ENCODE measurements at regions not wholly inside any gene's neighbourhood (a gene's known extent, or its start where the extent isn't known, plus 50 kb on each side); places are given as distances from the start of the nearest gene placed in this dataset.

DNA sequence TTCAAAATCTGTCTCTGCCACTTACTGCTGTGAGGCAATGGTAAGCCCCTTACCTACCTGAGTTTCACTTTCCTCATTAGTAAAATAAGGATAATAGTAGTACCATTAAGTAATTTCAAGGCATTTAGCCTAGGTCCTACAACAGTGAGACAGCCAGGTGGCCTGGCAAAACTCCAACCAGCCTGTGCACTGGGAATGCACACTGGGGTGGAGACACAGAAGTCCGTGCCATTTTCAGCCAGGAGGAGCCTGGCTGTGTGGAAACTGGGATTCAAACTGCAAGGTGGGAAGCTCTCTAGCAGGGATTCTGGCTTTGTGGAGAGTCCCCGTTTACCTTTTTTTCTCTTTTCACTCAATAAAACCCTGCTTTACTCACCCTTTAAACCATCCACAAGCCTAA lies 630.4 kb downstream of the PRELID2 start:
- Histone ChIP-seq H2AK5ac (ENCODE audit: low read length) (no peak overlapping the region), H4K8ac (ENCODE audit: low read depth, low read length) (no peak overlapping the region), H2BK12ac (ENCODE audit: low read length) (no peak overlapping the region), H3K4me1 (ENCODE audit: control insufficient read depth in 1 of 2, insufficient read depth in 2 of 2, low read length in 2 of 2) (no peaks in the 10 kb centered on the region), H3K14ac (ENCODE audit: low read length) (no peak overlapping the region), H3K18ac (ENCODE audit: low read length) (no peak overlapping the region), H3K4ac (ENCODE audit: low read depth, low read length) (no peak overlapping the region), H3K36me3 (ENCODE audit: control insufficient read depth in 1 of 2, insufficient read depth in 2 of 2, low read length in 2 of 2) (no peaks in the 10 kb centered on the region), H4K91ac (ENCODE audit: low read depth, low read length) (no peak overlapping the region), H3K23ac (ENCODE audit: low read length) (no peak overlapping the region), H3K27me3 (ENCODE audit: insufficient read depth, low read length) (no peaks in the 10 kb centered on the region), H2BK5ac (ENCODE audit: low read depth, low read length, poor library complexity) (no peak overlapping the region), H3K4me2 (ENCODE audit: low read length) (no peak overlapping the region), H3K9ac (ENCODE audit: low read length) (no peak overlapping the region), H4K12ac (ENCODE audit: low read depth, low read length) (no peak overlapping the region), H3K27ac (ENCODE audit: low read depth, low read length) (no peak overlapping the region), H3K79me2 (ENCODE audit: control insufficient read depth, insufficient read depth, low read length, poor library complexity) (no peaks in the 10 kb centered on the region), H3K79me1 (ENCODE audit: low read length) (no peaks in the 10 kb centered on the region), H2BK120ac (ENCODE audit: insufficient read depth, low read length, poor library complexity) (no peak overlapping the region), H2AFZ (ENCODE audit: insufficient read depth, low read length, poor library complexity) (no peak overlapping the region), H3K9me3 (ENCODE audit: insufficient read depth, low read depth, low read length) (no peaks in the 10 kb centered on the region), H3K4me3 (ENCODE audit: low read depth, low read length) (no peak overlapping the region)
- WGBS (ENCODE audit: extremely low coverage, insufficient coverage, insufficient read length): no CpG with 5 or more reads among the region's 2 CpGs
- no peak for DNase-seq

DNA sequence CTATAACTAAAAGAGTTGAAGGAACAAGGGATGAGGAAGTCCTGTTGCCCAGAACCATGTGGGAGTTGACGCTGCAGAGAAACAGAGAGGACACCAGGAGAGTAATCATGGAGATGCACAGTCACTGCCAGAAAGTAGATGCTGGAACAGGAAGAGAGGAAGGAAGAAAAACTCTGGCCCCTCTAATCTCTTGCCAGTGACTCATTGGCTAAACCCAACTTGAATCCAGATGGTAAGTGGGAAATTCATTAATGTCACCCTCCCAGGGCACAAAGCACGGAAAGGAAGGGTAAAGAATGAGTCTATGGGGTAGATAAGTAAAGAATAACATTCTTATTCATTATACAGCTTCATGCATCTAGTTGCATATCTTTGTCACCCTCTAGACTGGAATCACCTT lies 631.9 kb downstream of the PRELID2 start:
- no peak overlapping the region for H3K4me2 ChIP-seq (ENCODE audit: low read length)
- H3K9ac ChIP-seq (ENCODE audit: low read length): no peak overlapping the region
- no peak overlapping the region for H4K91ac ChIP-seq (ENCODE audit: low read depth, low read length)
- no peak overlapping the region for H4K12ac ChIP-seq (ENCODE audit: low read depth, low read length)
- no peak overlapping the region for H4K8ac ChIP-seq (ENCODE audit: low read depth, low read length)
- H2BK5ac ChIP-seq (ENCODE audit: low read depth, low read length, poor library complexity): no peak overlapping the region
- no peak overlapping the region for H2AFZ ChIP-seq (ENCODE audit: insufficient read depth, low read length, poor library complexity)
- no peak overlapping the region for H3K4ac ChIP-seq (ENCODE audit: low read depth, low read length)
- no peaks in the 10 kb centered on the region for H3K79me1 ChIP-seq (ENCODE audit: low read length)
- H3K4me1 ChIP-seq (ENCODE audit: control insufficient read depth in 1 of 2, insufficient read depth in 2 of 2, low read length in 2 of 2): no peaks in the 10 kb centered on the region
- no peaks in the 10 kb centered on the region for H3K9me3 ChIP-seq (ENCODE audit: insufficient read depth, low read depth, low read length)
- H3K79me2 ChIP-seq (ENCODE audit: control insufficient read depth, insufficient read depth, low read length, poor library complexity): no peaks in the 10 kb centered on the region
- H3K14ac ChIP-seq (ENCODE audit: low read length): no peak overlapping the region
- DNase-seq: no peak
- no peak overlapping the region for H2AK5ac ChIP-seq (ENCODE audit: low read length)
- no peak overlapping the region for H2BK120ac ChIP-seq (ENCODE audit: insufficient read depth, low read length, poor library complexity)
- H2BK12ac ChIP-seq (ENCODE audit: low read length): no peak overlapping the region
- no peak overlapping the region for H3K27ac ChIP-seq (ENCODE audit: low read depth, low read length)
- H3K36me3 ChIP-seq (ENCODE audit: control insufficient read depth in 1 of 2, insufficient read depth in 2 of 2, low read length in 2 of 2): no peaks in the 10 kb centered on the region
- H3K23ac ChIP-seq (ENCODE audit: low read length): no peak overlapping the region
- H3K4me3 ChIP-seq (ENCODE audit: low read depth, low read length): no peak overlapping the region
- no peak overlapping the region for H3K18ac ChIP-seq (ENCODE audit: low read length)
- no CpG with 5 or more reads among the region's 2 CpGs for WGBS (ENCODE audit: extremely low coverage, insufficient coverage, insufficient read length)
- no peaks in the 10 kb centered on the region for H3K27me3 ChIP-seq (ENCODE audit: insufficient read depth, low read length)

DNA sequence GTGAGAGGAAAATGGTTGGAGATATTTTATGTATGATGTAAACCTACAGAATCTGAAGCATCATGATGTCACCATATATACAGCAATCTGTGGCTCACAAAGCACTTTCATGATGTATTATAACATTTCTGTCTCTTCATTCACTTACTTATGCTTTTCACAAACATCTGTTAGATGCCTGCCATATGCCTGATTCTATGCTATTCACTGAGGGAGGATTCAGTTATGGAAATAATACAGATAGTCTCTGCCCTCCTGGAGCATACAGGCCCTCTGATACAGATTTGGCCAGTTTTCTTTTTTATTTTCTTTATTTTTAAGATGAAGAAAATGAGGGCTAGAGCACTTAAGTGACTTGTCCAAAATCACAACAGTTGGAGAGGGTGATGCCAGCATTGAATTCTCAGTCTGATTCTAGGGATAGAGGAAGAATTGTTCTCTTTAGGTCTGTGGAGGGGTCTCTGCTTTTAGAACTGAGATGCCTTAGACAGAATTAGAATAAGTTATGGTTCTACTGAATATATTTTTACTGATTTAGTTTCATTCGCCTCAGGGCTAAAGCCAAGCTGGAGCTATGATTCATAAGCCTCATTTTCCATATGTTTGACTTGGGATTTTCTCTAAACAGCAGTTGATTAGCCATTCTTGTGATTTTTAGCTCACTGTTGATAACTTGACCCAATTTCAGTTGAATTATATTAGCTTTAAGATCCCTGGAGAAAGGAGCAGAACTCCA lies 636.4 kb downstream of the PRELID2 start:
- H3K9ac ChIP-seq (ENCODE audit: low read length): no peak overlapping the region
- no peaks in the 10 kb centered on the region for H3K9me3 ChIP-seq (ENCODE audit: insufficient read depth, low read depth, low read length)
- H2AFZ ChIP-seq (ENCODE audit: insufficient read depth, low read length, poor library complexity): no peak overlapping the region
- H2BK5ac ChIP-seq (ENCODE audit: low read depth, low read length, poor library complexity): no peak overlapping the region
- WGBS (ENCODE audit: extremely low coverage, insufficient coverage, insufficient read length): no CpG with 5 or more reads among the region's 1 CpG
- H3K18ac ChIP-seq (ENCODE audit: low read length): no peak overlapping the region
- no peak overlapping the region for H4K8ac ChIP-seq (ENCODE audit: low read depth, low read length)
- no peaks in the 10 kb centered on the region for H3K27me3 ChIP-seq (ENCODE audit: insufficient read depth, low read length)
- H4K91ac ChIP-seq (ENCODE audit: low read depth, low read length): no peak overlapping the region
- no peak overlapping the region for H4K12ac ChIP-seq (ENCODE audit: low read depth, low read length)
- H2AK5ac ChIP-seq (ENCODE audit: low read length): no peak overlapping the region
- H3K36me3 ChIP-seq (ENCODE audit: control insufficient read depth in 1 of 2, insufficient read depth in 2 of 2, low read length in 2 of 2): no peaks in the 10 kb centered on the region
- H3K79me1 ChIP-seq (ENCODE audit: low read length): no peaks in the 10 kb centered on the region
- H3K14ac ChIP-seq (ENCODE audit: low read length): no peak overlapping the region
- H3K4me1 ChIP-seq (ENCODE audit: control insufficient read depth in 1 of 2, insufficient read depth in 2 of 2, low read length in 2 of 2): no peaks in the 10 kb centered on the region
- H3K4me2 ChIP-seq (ENCODE audit: low read length): no peak overlapping the region
- no peak overlapping the region for H3K4ac ChIP-seq (ENCODE audit: low read depth, low read length)
- H3K4me3 ChIP-seq (ENCODE audit: low read depth, low read length): no peak overlapping the region
- H2BK120ac ChIP-seq (ENCODE audit: insufficient read depth, low read length, poor library complexity): no peak overlapping the region
- no peak overlapping the region for H2BK12ac ChIP-seq (ENCODE audit: low read length)
- no peaks in the 10 kb centered on the region for H3K79me2 ChIP-seq (ENCODE audit: control insufficient read depth, insufficient read depth, low read length, poor library complexity)
- no peak for DNase-seq
- H3K27ac ChIP-seq (ENCODE audit: low read depth, low read length): no peak overlapping the region
- no peak overlapping the region for H3K23ac ChIP-seq (ENCODE audit: low read length)

DNA sequence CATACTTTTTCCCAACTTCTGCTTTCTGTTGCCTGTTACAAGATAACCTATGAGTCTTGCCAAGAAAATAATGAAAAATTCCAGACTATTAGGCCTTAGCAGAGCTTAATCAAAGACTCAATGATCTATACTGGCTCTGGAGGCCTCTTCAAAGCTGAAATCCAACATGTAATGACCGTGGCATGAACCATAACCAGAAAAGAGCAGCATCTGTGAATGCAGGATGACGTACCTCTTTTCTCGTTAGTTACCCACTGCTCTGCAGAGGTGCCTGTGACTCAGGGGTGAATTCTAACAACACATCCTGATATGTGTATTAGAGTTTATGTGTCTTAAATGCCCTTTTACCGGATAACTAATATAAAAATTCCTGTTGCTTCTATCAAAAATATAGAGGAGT lies 645.4 kb downstream of the PRELID2 start:
- no CpG with 5 or more reads among the region's 4 CpGs for WGBS (ENCODE audit: extremely low coverage, insufficient coverage, insufficient read length)
- H2AFZ ChIP-seq (ENCODE audit: insufficient read depth, low read length, poor library complexity): no peak overlapping the region
- no peak overlapping the region for H2BK5ac ChIP-seq (ENCODE audit: low read depth, low read length, poor library complexity)
- no peak overlapping the region for H3K23ac ChIP-seq (ENCODE audit: low read length)
- no peaks in the 10 kb centered on the region for H3K79me1 ChIP-seq (ENCODE audit: low read length)
- H3K27me3 ChIP-seq (ENCODE audit: insufficient read depth, low read length): no peaks in the 10 kb centered on the region
- H3K18ac ChIP-seq (ENCODE audit: low read length): no peak overlapping the region
- H4K8ac ChIP-seq (ENCODE audit: low read depth, low read length): no peak overlapping the region
- H2BK120ac ChIP-seq (ENCODE audit: insufficient read depth, low read length, poor library complexity): no peak overlapping the region
- H3K4ac ChIP-seq (ENCODE audit: low read depth, low read length): no peak overlapping the region
- no peak for DNase-seq
- H3K27ac ChIP-seq (ENCODE audit: low read depth, low read length): no peak overlapping the region
- no peak overlapping the region for H3K4me3 ChIP-seq (ENCODE audit: low read depth, low read length)
- no peak overlapping the region for H4K12ac ChIP-seq (ENCODE audit: low read depth, low read length)
- no peak overlapping the region for H3K14ac ChIP-seq (ENCODE audit: low read length)
- no peak overlapping the region for H2BK12ac ChIP-seq (ENCODE audit: low read length)
- no peaks in the 10 kb centered on the region for H3K36me3 ChIP-seq (ENCODE audit: control insufficient read depth in 1 of 2, insufficient read depth in 2 of 2, low read length in 2 of 2)
- H3K9ac ChIP-seq (ENCODE audit: low read length): no peak overlapping the region
- no peaks in the 10 kb centered on the region for H3K9me3 ChIP-seq (ENCODE audit: insufficient read depth, low read depth, low read length)
- no peak overlapping the region for H2AK5ac ChIP-seq (ENCODE audit: low read length)
- H4K91ac ChIP-seq (ENCODE audit: low read depth, low read length): no peak overlapping the region
- no peak overlapping the region for H3K4me2 ChIP-seq (ENCODE audit: low read length)
- no peaks in the 10 kb centered on the region for H3K79me2 ChIP-seq (ENCODE audit: control insufficient read depth, insufficient read depth, low read length, poor library complexity)
- no peaks in the 10 kb centered on the region for H3K4me1 ChIP-seq (ENCODE audit: control insufficient read depth in 1 of 2, insufficient read depth in 2 of 2, low read length in 2 of 2)

Data from trophoblast cell (in vitro differentiated cells and primary cell).